Upper lobe of left lung (tissue), 6 donors: ENCODE measurements at regions not wholly inside any gene's neighbourhood (a gene's known extent, or its start where the extent isn't known, plus 50 kb on each side); places are given as distances from the start of the nearest gene placed in this dataset.

ENCODE experiments used
- ATAC-seq, 2 donors: fragments of 200-7000 bp; cut with Tn5 transposase; one replicate each; pipeline ENCODE4 v1.9.1; 2022; ENCODE audit warnings: mild to moderate bottlenecking in 2 of 2, moderate library complexity in 2 of 2; ENCODE audit not compliant: low FRiP score in 2 of 2
- DNase-seq, 2 donors: peaks; one replicate each; pipeline ENCODE4 v3.0.0-alpha.2; 2019 to 2020
- H3K27ac ChIP-seq, 4 donors: fragments of 200-600 bp; sonication (generic); one replicate each; pipeline ENCODE4 v1.5.1; 2016 to 2019
- H3K27me3 ChIP-seq, 4 donors: fragments of 200-600 bp; sonication (generic); one replicate each; pipeline ENCODE4 v1.5.1; 2017 to 2019
- H3K36me3 ChIP-seq, 4 donors: fragments of 200-600 bp; sonication (generic); one replicate each; pipeline ENCODE4 v1.5.1; 2016 to 2019
- H3K4me1 ChIP-seq, 4 donors: fragments of 200-600 bp; sonication (generic); one replicate each; pipeline ENCODE4 v1.5.1; 2018 to 2019
- H3K4me3 ChIP-seq, 4 donors: fragments of 200-600 bp; sonication (generic); one replicate each; pipeline ENCODE4 v1.5.1; 2017 to 2019; ENCODE audit warnings: mild to moderate bottlenecking in 2 of 4, moderate library complexity in 1 of 4
- H3K9me3 ChIP-seq, 4 donors: fragments of 200-600 bp; sonication (generic); one replicate each; pipeline ENCODE4 v1.5.1; 2018 to 2019
- EP300 ChIP-seq, 4 donors: sonication (generic); formaldehyde crosslinking; IDR thresholded peaks; one replicate each; pipeline ENCODE4 v1.5.1; 2017; ENCODE audit warnings: antibody characterized with exemption in 4 of 4, control low read depth in 2 of 4
- POLR2A ChIP-seq, 4 donors: fragments of 450-650 bp; IDR thresholded peaks; one replicate each; pipeline ENCODE4 v1.5.1; 2016 to 2017; ENCODE audit warnings: antibody characterized with exemption in 4 of 4, mild to moderate bottlenecking in 2 of 4
- POLR2AphosphoS5 ChIP-seq, 2 donors: sonication (generic); formaldehyde crosslinking; IDR thresholded peaks; one replicate each; pipeline ENCODE4 v1.5.1; 2017; ENCODE audit warnings: antibody characterized with exemption in 2 of 2
- WGBS, 2 donors: methylation state at CpG; one replicate each; pipeline ENCODE4 v1.1.5; 2017 to 2018; 5-methylcytosine and 5-hydroxymethylcytosine counted together
- TF ChIP-seq, protein P1 (sequence below), 6 experiments: fragments of 450-650 bp in 4 of 6; fragments of 200-600 bp in 2 of 6; sonication (generic) in 2 of 6; IDR thresholded peaks; one replicate each; pipeline ENCODE4 v1.5.1; 2016 to 2019; ENCODE audit warnings: antibody characterized with exemption in 6 of 6
- donor health status: DM: no; HTN: no; CAD: no; lungs with moderate emphysema.
- donor health status: DM: no; HTN: yes; CAD: no; lungs with severe emphysema.

DNA sequence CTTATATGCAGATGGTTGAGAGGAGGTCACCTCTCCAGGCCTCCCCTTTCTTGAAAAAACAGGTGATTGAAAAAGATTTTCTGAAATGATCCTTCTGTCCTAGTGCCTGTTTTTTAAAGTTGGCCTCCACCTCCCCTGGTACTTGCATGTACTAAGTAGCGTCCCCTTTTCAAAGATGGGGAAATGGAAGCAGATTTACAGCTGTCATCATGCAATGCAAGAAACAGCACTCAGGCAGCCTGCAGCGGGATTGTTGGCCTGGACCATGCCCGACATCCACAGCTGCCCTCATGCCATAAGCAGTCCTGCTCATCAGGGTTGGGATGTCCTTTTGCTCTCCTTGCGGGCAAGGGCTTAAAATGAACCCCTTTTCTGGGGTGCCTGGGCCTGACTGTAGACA, 127.2 kb upstream of the MGMT start:
- ATAC-seq, result no peak
- H3K27me3 ChIP-seq, result no peaks in the 10 kb centered on the region
- no peak overlapping the region for H3K27ac ChIP-seq
- no peaks in the 10 kb centered on the region for H3K4me1 ChIP-seq
- TF ChIP-seq EP300 (IDR thresholded peaks at IDR 0.05) (no peak), POLR2A (IDR thresholded peaks at IDR 0.05) (no peak), POLR2AphosphoS5 (IDR thresholded peaks at IDR 0.05) (no peak)
- TF ChIP-seq, protein P1, sequence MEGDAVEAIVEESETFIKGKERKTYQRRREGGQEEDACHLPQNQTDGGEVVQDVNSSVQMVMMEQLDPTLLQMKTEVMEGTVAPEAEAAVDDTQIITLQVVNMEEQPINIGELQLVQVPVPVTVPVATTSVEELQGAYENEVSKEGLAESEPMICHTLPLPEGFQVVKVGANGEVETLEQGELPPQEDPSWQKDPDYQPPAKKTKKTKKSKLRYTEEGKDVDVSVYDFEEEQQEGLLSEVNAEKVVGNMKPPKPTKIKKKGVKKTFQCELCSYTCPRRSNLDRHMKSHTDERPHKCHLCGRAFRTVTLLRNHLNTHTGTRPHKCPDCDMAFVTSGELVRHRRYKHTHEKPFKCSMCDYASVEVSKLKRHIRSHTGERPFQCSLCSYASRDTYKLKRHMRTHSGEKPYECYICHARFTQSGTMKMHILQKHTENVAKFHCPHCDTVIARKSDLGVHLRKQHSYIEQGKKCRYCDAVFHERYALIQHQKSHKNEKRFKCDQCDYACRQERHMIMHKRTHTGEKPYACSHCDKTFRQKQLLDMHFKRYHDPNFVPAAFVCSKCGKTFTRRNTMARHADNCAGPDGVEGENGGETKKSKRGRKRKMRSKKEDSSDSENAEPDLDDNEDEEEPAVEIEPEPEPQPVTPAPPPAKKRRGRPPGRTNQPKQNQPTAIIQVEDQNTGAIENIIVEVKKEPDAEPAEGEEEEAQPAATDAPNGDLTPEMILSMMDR (IDR thresholded peaks at IDR 0.05), result no peak
- no peaks in the 10 kb centered on the region for H3K36me3 ChIP-seq
- no peak for DNase-seq
- no peaks in the 10 kb centered on the region for H3K9me3 ChIP-seq
- no peak overlapping the region for H3K4me3 ChIP-seq
- 82 to 95% methylated on average over 3 to 4 of the region's 4 CpGs for WGBS, 2 donors

DNA sequence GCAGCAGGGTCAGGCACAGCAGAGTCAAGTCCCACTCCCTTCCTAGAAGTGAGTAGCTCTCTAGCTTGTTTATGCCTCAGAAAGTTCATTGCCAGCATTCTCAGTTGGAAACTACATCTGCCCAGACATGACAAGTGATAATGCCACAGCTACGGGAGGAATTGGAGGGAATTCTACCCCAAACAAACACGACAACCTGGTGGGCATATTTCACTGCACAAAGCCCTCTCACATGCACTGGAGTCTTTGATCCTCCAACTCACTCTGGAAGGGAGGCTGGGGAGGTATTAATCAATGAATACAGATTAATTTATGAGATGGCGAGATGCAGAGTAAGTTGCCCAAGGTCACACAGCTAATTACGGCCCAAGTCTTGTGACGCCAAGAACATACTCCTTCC, 126.0 kb upstream of the MGMT start:
- Histone ChIP-seq H3K4me1 (no peaks in the 10 kb centered on the region), H3K36me3 (no peaks in the 10 kb centered on the region), H3K4me3 (no peak overlapping the region), H3K27ac (no peak overlapping the region), H3K9me3 (no peaks in the 10 kb centered on the region), H3K27me3 (no peaks in the 10 kb centered on the region)
- TF ChIP-seq POLR2A (IDR thresholded peaks at IDR 0.05), result no peak
- TF ChIP-seq POLR2AphosphoS5 (IDR thresholded peaks at IDR 0.05), result no peak
- TF ChIP-seq, protein P1 (IDR thresholded peaks at IDR 0.05), result no peak
- no peak for TF ChIP-seq EP300 (IDR thresholded peaks at IDR 0.05)
- ATAC-seq (no peak), DNase-seq (no peak)
- 88 to 91% methylated on average over 5 of the region's 5 CpGs for WGBS, 2 donors

DNA sequence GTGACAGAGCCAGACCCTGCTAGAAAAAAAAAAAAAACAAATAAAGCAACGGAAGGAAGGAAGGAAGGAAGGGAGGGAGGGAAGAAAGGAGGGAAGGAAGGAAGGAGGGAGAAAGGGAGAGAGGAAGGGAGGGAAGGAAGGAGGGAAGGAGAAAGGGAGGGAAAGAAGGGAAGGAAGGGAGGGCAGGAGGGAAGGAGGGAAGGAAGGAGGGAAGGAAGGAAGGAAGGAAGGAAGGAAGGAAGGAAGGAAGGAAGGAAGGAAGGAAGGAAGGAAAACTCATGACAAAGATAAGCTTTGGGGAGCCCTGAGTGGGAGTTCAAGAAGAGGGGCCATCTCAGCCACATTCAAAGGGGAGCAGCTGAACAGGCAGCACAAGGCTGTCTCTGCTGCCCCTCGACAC, 124.7 kb upstream of the MGMT start:
- Histone ChIP-seq H3K27ac (no peak overlapping the region), H3K27me3 (no peaks in the 10 kb centered on the region), H3K9me3 (no peaks in the 10 kb centered on the region), H3K36me3 (no peaks in the 10 kb centered on the region), H3K4me3 (no peak overlapping the region), H3K4me1 (no peaks in the 10 kb centered on the region)
- DNase-seq, result no peak
- WGBS, 2 donors, result 68 to 77% methylated on average over 2 of the region's 2 CpGs
- TF ChIP-seq POLR2AphosphoS5 (IDR thresholded peaks at IDR 0.05) (no peak), EP300 (IDR thresholded peaks at IDR 0.05) (no peak), POLR2A (IDR thresholded peaks at IDR 0.05) (no peak)
- TF ChIP-seq, protein P1 (IDR thresholded peaks at IDR 0.05), result no peak
- no peak for ATAC-seq

DNA sequence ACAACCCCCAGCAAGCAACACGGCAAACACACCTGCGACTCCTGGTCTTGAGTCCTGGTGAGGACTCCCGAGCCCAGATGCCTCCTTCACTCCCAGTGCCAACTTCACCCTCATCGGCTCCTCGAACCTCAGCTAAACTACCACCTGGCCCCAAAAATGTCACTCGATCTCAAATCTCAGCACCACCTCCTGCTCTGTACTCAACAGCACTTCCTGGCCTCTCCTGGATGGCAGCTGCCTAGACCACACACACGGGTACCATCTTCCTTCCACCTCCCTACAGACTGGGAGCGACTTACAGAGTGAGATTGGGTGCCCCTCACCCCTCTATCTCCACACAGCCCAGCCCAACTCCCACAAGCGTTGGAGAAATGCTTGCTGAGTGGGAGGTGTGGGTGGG, 123.9 kb upstream of the MGMT start:
- H3K36me3 ChIP-seq, result no peaks in the 10 kb centered on the region
- H3K27ac ChIP-seq, result no peak overlapping the region
- H3K9me3 ChIP-seq, result no peaks in the 10 kb centered on the region
- H3K4me3 ChIP-seq, result no peak overlapping the region
- WGBS, 2 donors, result 87 to 90% methylated on average over 9 of the region's 9 CpGs
- DNase-seq (no peak), ATAC-seq (no peak)
- H3K27me3 ChIP-seq, result no peaks in the 10 kb centered on the region
- H3K4me1 ChIP-seq, result no peaks in the 10 kb centered on the region
- TF ChIP-seq, protein P1 (IDR thresholded peaks at IDR 0.05), result no peak

DNA sequence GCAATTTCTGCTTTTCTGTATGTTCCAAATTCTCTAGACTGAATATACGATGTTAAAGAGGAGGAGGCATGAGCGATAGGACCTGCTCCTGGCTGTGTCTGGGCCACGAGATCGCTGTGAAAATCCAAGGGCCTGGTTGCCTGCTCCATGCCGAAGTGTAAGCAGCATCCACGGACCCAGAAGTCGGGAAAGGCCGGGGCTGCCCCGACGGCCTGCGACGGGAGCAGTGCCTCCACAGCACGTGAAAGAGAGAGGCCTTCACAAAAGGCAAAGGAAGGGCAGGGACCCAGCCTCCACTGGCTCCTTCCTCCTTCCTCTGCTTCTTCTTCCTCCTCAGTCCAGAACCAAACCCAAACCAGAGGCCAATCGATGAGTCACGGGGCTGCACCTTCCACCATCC, 122.9 kb upstream of the MGMT start:
- DNase-seq, result no peak
- Histone ChIP-seq H3K9me3 (no peaks in the 10 kb centered on the region), H3K4me1 (no peaks in the 10 kb centered on the region), H3K36me3 (no peaks in the 10 kb centered on the region), H3K4me3 (no peak overlapping the region), H3K27me3 (no peaks in the 10 kb centered on the region), H3K27ac (no peak overlapping the region)
- no peak for ATAC-seq
- no peak for TF ChIP-seq EP300 (IDR thresholded peaks at IDR 0.05)
- TF ChIP-seq, protein P1 (IDR thresholded peaks at IDR 0.05), result no peak
- no peak for TF ChIP-seq POLR2A (IDR thresholded peaks at IDR 0.05)
- TF ChIP-seq POLR2AphosphoS5 (IDR thresholded peaks at IDR 0.05), result no peak
- 91 to 96% methylated on average over 10 to 15 of the region's 15 CpGs for WGBS, 2 donors
